K562 (cell line): ENCODE measurements at regions not wholly inside any gene's neighbourhood (a gene's known extent, or its start where the extent isn't known, plus 50 kb on each side); places are given as distances from the start of the nearest gene placed in this dataset.

Source experiments
- ATAC-seq: fragments of 200-7000 bp; cut with Tn5 transposase; 3 replicates; pipeline ENCODE4 v1.9.1; 2020; ENCODE audit warnings: moderate library complexity
- BruUV-seq: library from RNA; stranded (reverse); fragments of 400-500 nt; replicated peaks from 2 replicates; lab custom pipeline; 2021; lab: Mats Ljungman, UMichigan
- CTCF ChIA-PET: fragments of 300-600 bp; formaldehyde crosslinking; extraction: SDS; loops from one replicate; lab custom pipeline; 2021; ENCODE audit warnings: low intra/inter-chr PET ratio; lab: Yijun Ruan, JAX
- POLR2A ChIA-PET: fragments of 300-600, 350-650 bp; sonication (Branson Sonifier 250); formaldehyde crosslinking; extraction: SDS; loops from one replicate; lab custom pipeline; 2021; ENCODE audit warnings: antibody characterized with exemption, inconsistent platforms; lab: Yijun Ruan, JAX
- DNase-seq, 4 experiments: peaks; one replicate each; pipeline versions ENCODE4 v3.0.0 to v3.0.0-alpha.2; 2011 to 2018; ENCODE audit warnings: low spot score in 3 of 4, mixed read lengths in 3 of 4; ENCODE audit errors: extremely low read depth in 1 of 4
- FAIRE-seq: peaks from 2 replicates; lab custom pipeline; 2011; peaks lifted over from hg19 to GRCh38; lab: Jason Lieb, UNC
- H2AFZ ChIP-seq: 2 replicates; pipeline ENCODE4 v1.6.0; 2011; ENCODE audit warnings: low read depth, low read length, control low read depth, inconsistent platforms
- H3K27ac ChIP-seq: fragments of 200-600 bp; 3 replicates; pipeline ENCODE4 v1.8.0; 2011; ENCODE audit warnings: low read depth, mild to moderate bottlenecking, control low read depth, inconsistent platforms, low read length, moderate library complexity, mixed read lengths; ENCODE audit errors: extremely low read depth
- H3K27me3 ChIP-seq, 2 experiments: fragments of 300-600 bp in 1 of 2; 2 replicates in 1 of 2; 3 replicates in 1 of 2; pipeline versions ENCODE4 v1.6.0 to v1.8.0; 2011; ENCODE audit warnings: inconsistent platforms in 2 of 2, low read length in 2 of 2, mild to moderate bottlenecking in 1 of 2, mixed read lengths in 1 of 2, moderate library complexity in 1 of 2; ENCODE audit not compliant: control insufficient read depth in 2 of 2, insufficient read depth in 2 of 2
- H3K36me3 ChIP-seq: fragments of 300-600 bp; 3 replicates; pipeline ENCODE4 v1.8.0; 2011; ENCODE audit warnings: mild to moderate bottlenecking, low read length, inconsistent platforms; ENCODE audit not compliant: control insufficient read depth, insufficient read depth
- H3K4me1 ChIP-seq, 2 experiments: fragments of 200-600 bp in 1 of 2; replicated peaks in 1 of 2; 2 replicates in 1 of 2; 3 replicates in 1 of 2; pipeline versions ENCODE4 v1.5.1 to v1.8.0; 2011; ENCODE audit warnings: inconsistent platforms in 2 of 2, low read length in 2 of 2, mild to moderate bottlenecking in 1 of 2, mixed read lengths in 1 of 2, moderate library complexity in 1 of 2; ENCODE audit not compliant: control insufficient read depth in 2 of 2, insufficient read depth in 2 of 2
- H3K4me2 ChIP-seq: 2 replicates; pipeline ENCODE4 v1.6.1; 2011; ENCODE audit warnings: low read length, control low read depth, inconsistent platforms, mixed read lengths; ENCODE audit not compliant: insufficient read depth
- H3K4me3 ChIP-seq: fragments of 200-600 bp; sonication (generic), shearing (Covaris generic); 2 replicates; pipeline ENCODE4 v1.5.1; 2016; ENCODE audit warnings: control low read depth, inconsistent platforms
- H3K79me2 ChIP-seq: fragments of 200-600 bp; 3 replicates; pipeline ENCODE4 v1.8.0; 2011; ENCODE audit warnings: low read length, inconsistent platforms; ENCODE audit not compliant: control insufficient read depth, insufficient read depth
- H3K9ac ChIP-seq, 2 experiments: 2 replicates each; pipeline versions ENCODE4 v1.6.0 to v1.6.1; 2011; ENCODE audit warnings: low read depth in 2 of 2, low read length in 2 of 2, control low read depth in 1 of 2, inconsistent platforms in 1 of 2, mild to moderate bottlenecking in 1 of 2, mixed read lengths in 1 of 2; ENCODE audit not compliant: insufficient read depth in 1 of 2
- H3K9me1 ChIP-seq: one replicate; pipeline ENCODE4 v1.6.0; 2011; ENCODE audit warnings: inconsistent platforms, mild to moderate bottlenecking, low read length, moderate library complexity; ENCODE audit not compliant: control insufficient read depth, insufficient read depth
- H3K9me3 ChIP-seq: replicated peaks from 2 replicates; pipeline ENCODE4 v1.5.1; 2011; ENCODE audit warnings: low read depth, low read length, inconsistent platforms; ENCODE audit not compliant: control insufficient read depth, insufficient read depth
- H4K20me1 ChIP-seq: replicated peaks from 2 replicates; pipeline ENCODE4 v1.6.1; 2011; ENCODE audit warnings: low read length, inconsistent platforms, mixed read lengths; ENCODE audit not compliant: control insufficient read depth, insufficient read depth
- ESRRB ChIP-seq: fragments of 250-450 bp; sonication (Bioruptor Pico); IDR thresholded peaks from 2 replicates; pipeline ENCODE4 v1.5.0; 2020; ENCODE audit warnings: mild to moderate bottlenecking, moderate library complexity, borderline replicate concordance
- MCM2 ChIP-seq: fragments of 450-650 bp; IDR thresholded peaks from 2 replicates; pipeline ENCODE4 v1.6.1; 2017; ENCODE audit warnings: low read depth, mild to moderate bottlenecking
- NFE2L1 ChIP-seq: fragments of 450-650 bp; IDR thresholded peaks from 2 replicates; pipeline ENCODE4 v1.6.1; 2016; ENCODE audit warnings: missing genetic modification characterization, low read depth, mild to moderate bottlenecking, missing compliant biosample characterization, moderate library complexity, borderline replicate concordance
- NFYB ChIP-seq: IDR thresholded peaks from 2 replicates; pipeline ENCODE4 v1.6.1; 2011; ENCODE audit warnings: mild to moderate bottlenecking, moderate library complexity; ENCODE audit not compliant: insufficient read length; ENCODE audit errors: extremely low read depth
- RAD21 ChIP-seq, 2 experiments: fragments of 250-450 bp in 1 of 2; fragments of 450-650 bp in 1 of 2; sonication (Bioruptor Pico) in 1 of 2; formaldehyde crosslinking in 1 of 2; IDR thresholded peaks in 1 of 2; conservative IDR thresholded peaks in 1 of 2; 2 replicates each; pipeline versions ENCODE4 v1.4.0 to v1.8.0; 2020 to 2022; ENCODE audit warnings: mild to moderate bottlenecking in 2 of 2, moderate library complexity in 1 of 2
- SRSF9 ChIP-seq: fragments of 200-400 bp; formaldehyde crosslinking; IDR thresholded peaks from 2 replicates; pipeline ENCODE4 v1.6.1; 2017; ENCODE audit warnings: low read depth, low read length, borderline replicate concordance
- STAG1 ChIP-seq: sonication (generic); formaldehyde crosslinking; IDR thresholded peaks from 2 replicates; pipeline ENCODE4 v1.5.0; 2020; ENCODE audit warnings: missing genetic modification reagents, borderline replicate concordance
- TFAM ChIP-seq: fragments of 250-450 bp; sonication (Bioruptor Pico); conservative IDR thresholded peaks from 2 replicates; pipeline ENCODE4 v1.5.0; 2021; ENCODE audit warnings: mild to moderate bottlenecking, moderate library complexity
- WGBS: fragments of 100-300 bp; shearing (Covaris generic); methylation state at CpG from one replicate; pipeline ENCODE4 v1.1.6; 2016; ENCODE audit warnings: low coverage, mixed read lengths; ENCODE audit not compliant: insufficient coverage; ENCODE audit errors: missing lambda C conversion rate; 5-methylcytosine and 5-hydroxymethylcytosine counted together
- in situ Hi-C: fragments of 300-500 bp; cut with MboI; formaldehyde crosslinking; loops from 4 replicates; pipeline ENCODE4 v1.15.0; 2018; ENCODE audit warnings: inconsistent platforms, mixed read lengths
- intact Hi-C: fragments of 100-400 bp; cut with micrococcal nuclease; formaldehyde crosslinking; loops from 2 replicates; pipeline ENCODE4 v1.14.2; 2022
- TF ChIP-seq, protein P1 (sequence below), 2 experiments: fragments of 450-650 bp; formaldehyde crosslinking in 1 of 2; IDR thresholded peaks; 2 replicates each; pipeline versions ENCODE4 v1.4.0 to v1.6.1; 2014 to 2020; ENCODE audit warnings: mild to moderate bottlenecking in 2 of 2, borderline replicate concordance in 1 of 2, low read depth in 1 of 2
- TF ChIP-seq, protein P2 (sequence below), 3 experiments: IDR thresholded peaks in 2 of 3; conservative IDR thresholded peaks in 1 of 3; 2 replicates each; pipeline ENCODE4 v1.5.1; 2011 to 2012; ENCODE audit warnings: low read length in 3 of 3, mild to moderate bottlenecking in 3 of 3, control low read depth in 2 of 3, improper control_type of control experiment in 1 of 3, inconsistent platforms in 1 of 3, low read depth in 1 of 3, mixed read lengths in 1 of 3, moderate library complexity in 1 of 3; ENCODE audit not compliant: insufficient read depth in 2 of 3

DNA sequence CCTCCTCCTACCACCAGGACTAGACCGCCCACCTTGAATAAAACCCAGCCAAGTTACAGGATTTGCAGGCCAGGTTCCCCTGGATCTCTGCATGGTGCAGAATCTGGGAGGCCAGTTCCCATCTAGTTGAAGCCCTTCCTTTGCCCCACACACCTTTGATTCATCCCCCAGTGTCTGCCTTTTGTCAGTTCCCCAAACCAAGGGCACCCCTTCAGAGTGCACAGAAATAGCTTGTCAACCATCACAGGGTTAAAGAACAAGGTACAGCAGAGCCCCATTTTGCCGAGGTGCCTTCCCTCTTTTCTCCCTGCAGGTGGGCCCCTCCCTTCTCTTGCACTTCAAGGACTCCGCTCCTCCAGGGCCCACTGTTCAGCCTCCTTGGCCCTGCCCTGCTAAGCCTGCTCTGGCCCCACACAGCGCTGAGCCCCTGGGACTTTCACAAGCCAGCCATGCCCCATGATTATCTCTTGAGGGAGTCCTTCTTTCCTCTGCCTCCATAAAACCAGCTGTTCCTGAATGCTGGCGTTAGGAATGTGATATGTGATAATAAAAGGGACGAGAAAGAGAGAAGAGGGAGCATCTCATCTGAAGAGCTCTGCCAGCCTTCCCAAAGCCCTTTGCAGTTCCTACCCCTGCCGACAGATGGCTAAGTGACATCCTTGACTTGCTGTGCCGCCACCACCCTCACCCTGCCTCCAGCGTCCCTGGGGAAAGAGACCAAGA is 280.3 kb downstream of the CDC5L start:
- Histone ChIP-seq H2AFZ (no peak overlapping the region), H3K4me3 (no peak overlapping the region), H3K9ac (no peak overlapping the region), H3K4me1 (no peaks in the 10 kb centered on the region), H4K20me1 (0 out of 2 replicates have a peak, but pooled peaks cover 4% of the 10 kb centered on the region), H3K27ac (no peak overlapping the region), H3K36me3 (no peaks in the 10 kb centered on the region), H3K9me3 (no peaks in the 10 kb centered on the region), H3K4me2 (no peak overlapping the region), H3K9me1 (no peaks in the 10 kb centered on the region), H3K27me3 (peaks cover 11 to 55% of the 10 kb centered on the region in 2 experiments), H3K79me2 (no peaks in the 10 kb centered on the region)
- CTCF ChIA-PET, result no interaction called here
- POLR2A ChIA-PET, result interaction anchor here (1.0 to 1.3 kb wide), 2 partner anchors 10 to 22 kb away, joined by 3 read pairs; no protein-coding TSS in a partner anchor
- 0% methylated on average over 9 of the region's 9 CpGs for WGBS
- FAIRE-seq (peak; percentile 88), DNase-seq (peak; percentile 43 to 60 (median 53)), ATAC-seq (peak; percentile 93)
- BruUV-seq, result no TSS peak
- intact Hi-C loops (no loop called here), in situ Hi-C loops (loop anchor here (10.0 kb wide), 1 partner anchor 747 kb away; no protein-coding TSS in a partner anchor)
- no peak for TF ChIP-seq ESRRB (CRISPR knock-in tag)
- no peak for TF ChIP-seq NFE2L1 (tag)
- TF ChIP-seq RAD21 (CRISPR knock-in tag; conservative IDR thresholded peaks at IDR 0.05 in 1 of 2, IDR thresholded peaks at IDR 0.05 in 1 of 2), result peak; percentile 58 to 59
- TF ChIP-seq MCM2, result no peak
- TF ChIP-seq, protein P1, sequence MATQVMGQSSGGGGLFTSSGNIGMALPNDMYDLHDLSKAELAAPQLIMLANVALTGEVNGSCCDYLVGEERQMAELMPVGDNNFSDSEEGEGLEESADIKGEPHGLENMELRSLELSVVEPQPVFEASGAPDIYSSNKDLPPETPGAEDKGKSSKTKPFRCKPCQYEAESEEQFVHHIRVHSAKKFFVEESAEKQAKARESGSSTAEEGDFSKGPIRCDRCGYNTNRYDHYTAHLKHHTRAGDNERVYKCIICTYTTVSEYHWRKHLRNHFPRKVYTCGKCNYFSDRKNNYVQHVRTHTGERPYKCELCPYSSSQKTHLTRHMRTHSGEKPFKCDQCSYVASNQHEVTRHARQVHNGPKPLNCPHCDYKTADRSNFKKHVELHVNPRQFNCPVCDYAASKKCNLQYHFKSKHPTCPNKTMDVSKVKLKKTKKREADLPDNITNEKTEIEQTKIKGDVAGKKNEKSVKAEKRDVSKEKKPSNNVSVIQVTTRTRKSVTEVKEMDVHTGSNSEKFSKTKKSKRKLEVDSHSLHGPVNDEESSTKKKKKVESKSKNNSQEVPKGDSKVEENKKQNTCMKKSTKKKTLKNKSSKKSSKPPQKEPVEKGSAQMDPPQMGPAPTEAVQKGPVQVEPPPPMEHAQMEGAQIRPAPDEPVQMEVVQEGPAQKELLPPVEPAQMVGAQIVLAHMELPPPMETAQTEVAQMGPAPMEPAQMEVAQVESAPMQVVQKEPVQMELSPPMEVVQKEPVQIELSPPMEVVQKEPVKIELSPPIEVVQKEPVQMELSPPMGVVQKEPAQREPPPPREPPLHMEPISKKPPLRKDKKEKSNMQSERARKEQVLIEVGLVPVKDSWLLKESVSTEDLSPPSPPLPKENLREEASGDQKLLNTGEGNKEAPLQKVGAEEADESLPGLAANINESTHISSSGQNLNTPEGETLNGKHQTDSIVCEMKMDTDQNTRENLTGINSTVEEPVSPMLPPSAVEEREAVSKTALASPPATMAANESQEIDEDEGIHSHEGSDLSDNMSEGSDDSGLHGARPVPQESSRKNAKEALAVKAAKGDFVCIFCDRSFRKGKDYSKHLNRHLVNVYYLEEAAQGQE (IDR thresholded peaks at IDR 0.05; ENCODE audit: borderline replicate concordance), result peak; percentile 23; the same call in 1 of the 2 replicates
- TF ChIP-seq, protein P1 (CRISPR knock-in tag; IDR thresholded peaks at IDR 0.05; ENCODE audit: low read depth), result no peak
- TF ChIP-seq TFAM, result no peak
- TF ChIP-seq, protein P2, sequence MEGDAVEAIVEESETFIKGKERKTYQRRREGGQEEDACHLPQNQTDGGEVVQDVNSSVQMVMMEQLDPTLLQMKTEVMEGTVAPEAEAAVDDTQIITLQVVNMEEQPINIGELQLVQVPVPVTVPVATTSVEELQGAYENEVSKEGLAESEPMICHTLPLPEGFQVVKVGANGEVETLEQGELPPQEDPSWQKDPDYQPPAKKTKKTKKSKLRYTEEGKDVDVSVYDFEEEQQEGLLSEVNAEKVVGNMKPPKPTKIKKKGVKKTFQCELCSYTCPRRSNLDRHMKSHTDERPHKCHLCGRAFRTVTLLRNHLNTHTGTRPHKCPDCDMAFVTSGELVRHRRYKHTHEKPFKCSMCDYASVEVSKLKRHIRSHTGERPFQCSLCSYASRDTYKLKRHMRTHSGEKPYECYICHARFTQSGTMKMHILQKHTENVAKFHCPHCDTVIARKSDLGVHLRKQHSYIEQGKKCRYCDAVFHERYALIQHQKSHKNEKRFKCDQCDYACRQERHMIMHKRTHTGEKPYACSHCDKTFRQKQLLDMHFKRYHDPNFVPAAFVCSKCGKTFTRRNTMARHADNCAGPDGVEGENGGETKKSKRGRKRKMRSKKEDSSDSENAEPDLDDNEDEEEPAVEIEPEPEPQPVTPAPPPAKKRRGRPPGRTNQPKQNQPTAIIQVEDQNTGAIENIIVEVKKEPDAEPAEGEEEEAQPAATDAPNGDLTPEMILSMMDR (IDR thresholded peaks at IDR 0.05 in 2 of 3, conservative IDR thresholded peaks at IDR 0.05 in 1 of 3; ENCODE audit: insufficient read depth in 2 of 3, low read depth in 1 of 3, low read length in 3 of 3), result peak; percentile 69 to 85 (median 69)
- TF ChIP-seq SRSF9, result no peak
- peak; percentile 38; the same call in 1 of the 2 replicates for TF ChIP-seq STAG1 (CRISPR knock-in tag)
- TF ChIP-seq NFYB, result no peak
